Ovary (tissue), 7 donors: ENCODE measurements at regions not wholly inside any gene's neighbourhood (a gene's known extent, or its start where the extent isn't known, plus 50 kb on each side); places are given as distances from the start of the nearest gene placed in this dataset.

Experiments
- DNase-seq, 5 donors: peaks; one replicate each; pipeline ENCODE4 v3.0.0-alpha.2; 2019 to 2020
- H3K27ac ChIP-seq, 2 donors: fragments of 200-600 bp; one replicate each; pipeline versions ENCODE4 v1.5.1 to v1.8.0; 2019 to 2022
- H3K27me3 ChIP-seq: fragments of 200-600 bp; one replicate; pipeline ENCODE4 v1.8.0; 2022
- H3K36me3 ChIP-seq: fragments of 200-600 bp; sonication (generic); one replicate; pipeline ENCODE4 v1.5.1; 2019
- H3K4me1 ChIP-seq: one replicate; pipeline ENCODE4 v1.8.1; 2013; ENCODE audit warnings: mild to moderate bottlenecking, moderate library complexity; ENCODE audit not compliant: insufficient read depth
- H3K4me3 ChIP-seq: fragments of 200-600 bp; sonication (generic); one replicate; pipeline ENCODE4 v1.5.1; 2017
- H3K9me3 ChIP-seq, 2 donors: fragments of 200-600 bp in 1 of 2; sonication (generic) in 1 of 2; one replicate each; pipeline versions ENCODE4 v1.5.1 to v1.8.1; 2013 to 2019; ENCODE audit warnings: mild to moderate bottlenecking in 1 of 2, moderate library complexity in 1 of 2
- EP300 ChIP-seq: sonication (generic); formaldehyde crosslinking; IDR thresholded peaks from one replicate; pipeline ENCODE4 v1.6.1; 2017; ENCODE audit warnings: antibody characterized with exemption
- POLR2A ChIP-seq: fragments of 450-650 bp; IDR thresholded peaks from one replicate; pipeline ENCODE4 v1.6.1; 2017; ENCODE audit warnings: antibody characterized with exemption, mild to moderate bottlenecking, moderate library complexity
- WGBS, 3 donors: extraction: QIAGEN DNeasy Blood & Tissue Kit in 1 of 3; methylation state at CpG; one replicate each; pipeline versions ENCODE4 v1.1.5 to v1.1.7; 2013 to 2017; 5-methylcytosine and 5-hydroxymethylcytosine counted together
- intact Hi-C, 4 donors: fragments of 100-400 bp; cut with DNase I; formaldehyde crosslinking; loops; one replicate each; pipeline versions ENCODE4 v1.11.0 to v1.15.1; 2022 to 2023
- TF ChIP-seq, protein P1 (sequence below), 3 donors: fragments of 450-650 bp in 2 of 3; fragments of 200-600 bp in 1 of 3; IDR thresholded peaks; one replicate each; pipeline versions ENCODE4 v1.5.1 to v1.8.0; 2016 to 2022; ENCODE audit warnings: antibody characterized with exemption in 3 of 3, mild to moderate bottlenecking in 1 of 3
- donor health status: DM: no; HTN: no; CAD: no; lungs with moderate emphysema.
- donor health status: DM: no; HTN: no; CAD: no.
- donor health status: Bipolar disorder and iron deficiency.
- donor health status: DM: no; HTN: no; CAD: no.
- donor health status: DM: yes; HTN: yes; CAD: no.

DNA sequence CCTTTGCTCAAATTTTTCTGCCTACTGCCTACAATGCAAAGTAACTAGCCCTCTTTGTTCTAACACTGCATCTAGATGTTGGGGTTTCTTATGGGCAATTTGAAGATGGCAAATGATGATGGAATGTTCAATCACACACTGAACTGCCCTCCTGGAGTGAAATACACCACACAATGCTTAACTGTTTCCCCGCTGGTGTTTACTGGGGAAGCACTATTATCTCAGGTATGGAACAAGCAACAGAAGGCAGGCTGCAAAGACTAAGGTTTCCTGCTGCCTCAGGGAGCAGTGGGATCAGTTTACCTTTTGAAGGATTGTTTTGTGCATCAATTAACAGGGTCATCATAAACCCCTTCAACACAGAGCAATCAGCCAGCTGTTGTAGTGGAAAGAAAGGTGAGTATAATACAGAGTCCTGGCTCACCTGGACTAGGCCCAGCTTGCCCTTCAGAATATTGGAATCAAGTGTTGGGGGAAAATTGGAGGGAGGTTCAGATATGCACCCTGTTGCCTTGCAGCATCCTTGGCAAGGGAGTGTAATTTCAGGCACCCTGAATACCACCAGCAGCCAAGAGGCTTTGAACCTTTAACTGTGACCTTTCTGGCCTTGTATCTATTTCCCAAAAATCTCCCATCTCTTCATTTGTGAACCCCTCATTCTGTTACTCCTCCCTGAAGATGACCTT, 105.4 kb upstream of the CDH11 start:
- DNase-seq = no peak
- H3K36me3 ChIP-seq = no peaks in the 10 kb centered on the region
- no peak overlapping the region for H3K4me3 ChIP-seq
- no peak overlapping the region for H3K27ac ChIP-seq
- no peaks in the 10 kb centered on the region for H3K9me3 ChIP-seq
- WGBS, 3 donors = 96 to 100% (median 96%) methylated on average over 1 of the region's 1 CpG
- H3K4me1 ChIP-seq = no peaks in the 10 kb centered on the region
- intact Hi-C loops = no loop called here
- no peaks in the 10 kb centered on the region for H3K27me3 ChIP-seq
- TF ChIP-seq, protein P1, sequence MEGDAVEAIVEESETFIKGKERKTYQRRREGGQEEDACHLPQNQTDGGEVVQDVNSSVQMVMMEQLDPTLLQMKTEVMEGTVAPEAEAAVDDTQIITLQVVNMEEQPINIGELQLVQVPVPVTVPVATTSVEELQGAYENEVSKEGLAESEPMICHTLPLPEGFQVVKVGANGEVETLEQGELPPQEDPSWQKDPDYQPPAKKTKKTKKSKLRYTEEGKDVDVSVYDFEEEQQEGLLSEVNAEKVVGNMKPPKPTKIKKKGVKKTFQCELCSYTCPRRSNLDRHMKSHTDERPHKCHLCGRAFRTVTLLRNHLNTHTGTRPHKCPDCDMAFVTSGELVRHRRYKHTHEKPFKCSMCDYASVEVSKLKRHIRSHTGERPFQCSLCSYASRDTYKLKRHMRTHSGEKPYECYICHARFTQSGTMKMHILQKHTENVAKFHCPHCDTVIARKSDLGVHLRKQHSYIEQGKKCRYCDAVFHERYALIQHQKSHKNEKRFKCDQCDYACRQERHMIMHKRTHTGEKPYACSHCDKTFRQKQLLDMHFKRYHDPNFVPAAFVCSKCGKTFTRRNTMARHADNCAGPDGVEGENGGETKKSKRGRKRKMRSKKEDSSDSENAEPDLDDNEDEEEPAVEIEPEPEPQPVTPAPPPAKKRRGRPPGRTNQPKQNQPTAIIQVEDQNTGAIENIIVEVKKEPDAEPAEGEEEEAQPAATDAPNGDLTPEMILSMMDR (IDR thresholded peaks at IDR 0.05) = no peak
- no peak for TF ChIP-seq EP300
- TF ChIP-seq POLR2A = no peak

DNA sequence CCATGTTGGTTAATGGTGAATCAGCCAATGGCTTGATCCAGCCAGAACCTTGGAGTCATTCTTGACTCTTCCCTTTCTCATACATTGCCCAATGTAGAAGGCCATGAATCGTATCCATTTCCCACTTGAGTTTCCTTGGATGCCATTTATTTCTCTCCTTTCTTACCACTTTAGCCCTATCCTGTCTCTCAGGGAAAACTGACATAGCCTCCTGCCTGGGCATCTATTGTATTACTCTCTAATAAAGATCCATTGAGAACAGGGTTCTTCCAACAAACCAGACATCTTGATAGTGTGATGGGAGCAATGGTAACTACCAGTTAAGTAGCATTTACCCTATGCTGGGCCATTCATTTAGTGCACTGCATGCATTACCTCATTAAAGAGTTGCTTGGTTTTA, 104.2 kb upstream of the CDH11 start:
- Histone ChIP-seq H3K9me3 (no peaks in the 10 kb centered on the region), H3K4me1 (no peaks in the 10 kb centered on the region), H3K27ac (no peak overlapping the region), H3K4me3 (no peak overlapping the region), H3K27me3 (no peaks in the 10 kb centered on the region), H3K36me3 (no peaks in the 10 kb centered on the region)
- 96 to 97% (median 97%) methylated on average over 1 of the region's 1 CpG for WGBS, 3 donors
- intact Hi-C loops = no loop called here
- DNase-seq = no peak
- TF ChIP-seq EP300 (no peak), POLR2A (no peak)
- TF ChIP-seq, protein P1 (IDR thresholded peaks at IDR 0.05) = no peak

DNA sequence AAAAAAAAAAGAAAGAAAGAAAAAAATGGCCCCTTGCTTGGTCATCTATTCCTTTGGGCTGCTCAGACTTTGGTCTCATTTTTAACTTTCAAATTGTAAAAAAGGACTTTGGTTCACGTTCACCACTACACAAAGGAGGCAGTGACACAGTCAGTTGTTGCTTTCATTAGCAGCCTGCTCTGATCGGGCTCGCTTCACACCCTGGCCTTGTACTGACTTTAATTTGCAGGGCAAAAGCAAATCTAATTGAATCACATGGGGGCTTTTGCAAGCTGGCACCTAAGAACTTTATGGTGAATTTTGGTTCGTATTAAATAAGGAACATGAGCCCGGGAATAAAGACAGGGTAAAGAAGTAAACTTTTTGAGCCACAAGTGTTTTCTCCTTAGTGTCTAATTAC, 103.6 kb upstream of the CDH11 start:
- no peak overlapping the region for H3K27ac ChIP-seq
- H3K4me3 ChIP-seq = no peak overlapping the region
- TF ChIP-seq, protein P1 (IDR thresholded peaks at IDR 0.05) = no peak
- no peak for TF ChIP-seq POLR2A
- no peak for TF ChIP-seq EP300
- 95% methylated on average over 5 of the region's 5 CpGs for WGBS, 3 donors
- no peaks in the 10 kb centered on the region for H3K36me3 ChIP-seq
- DNase-seq = no peak
- no peaks in the 10 kb centered on the region for H3K27me3 ChIP-seq
- H3K4me1 ChIP-seq = no peaks in the 10 kb centered on the region
- intact Hi-C loops = no loop called here
- H3K9me3 ChIP-seq = no peaks in the 10 kb centered on the region

DNA sequence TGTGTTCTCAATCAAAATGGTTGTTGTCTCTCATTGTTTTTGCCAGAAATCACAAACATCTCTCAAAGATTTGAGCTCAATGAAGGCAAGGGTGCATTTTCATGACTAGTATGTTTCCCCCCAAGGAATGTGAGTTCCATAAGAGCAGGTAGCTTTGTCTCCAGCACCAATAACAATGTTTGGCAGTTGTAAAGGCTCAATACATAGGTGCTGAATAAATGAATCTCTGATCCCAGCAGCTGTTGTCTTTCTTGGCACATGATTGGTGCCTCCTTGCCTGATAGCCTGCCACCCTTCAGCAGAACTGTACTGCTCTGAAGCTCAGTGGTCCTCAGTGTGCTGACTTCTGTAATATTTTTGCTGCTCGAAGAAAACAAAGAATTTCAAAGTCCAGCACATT, 103.1 kb upstream of the CDH11 start:
- no peak overlapping the region for H3K4me3 ChIP-seq
- no peaks in the 10 kb centered on the region for H3K36me3 ChIP-seq
- H3K27ac ChIP-seq = no peak overlapping the region
- H3K9me3 ChIP-seq = no peaks in the 10 kb centered on the region
- no peaks in the 10 kb centered on the region for H3K27me3 ChIP-seq
- intact Hi-C loops = no loop called here
- DNase-seq = no peak
- WGBS, 3 donors = 75 to 86% (median 83%) methylated on average over 1 of the region's 1 CpG
- TF ChIP-seq, protein P1 (IDR thresholded peaks at IDR 0.05) = no peak
- TF ChIP-seq POLR2A (no peak), EP300 (no peak)
- no peaks in the 10 kb centered on the region for H3K4me1 ChIP-seq
